GM23338 (cell line): ENCODE measurements at regions not wholly inside any gene's neighbourhood (a gene's known extent, or its start where the extent isn't known, plus 50 kb on each side); places are given as distances from the start of the nearest gene placed in this dataset.

ENCODE experiments used
- ATAC-seq: fragments of 200-7000 bp; cut with Tn5 transposase; 3 replicates; pipeline ENCODE4 v1.9.1; 2020
- DNase-seq: peaks from one replicate; pipeline ENCODE4 v3.0.0-alpha.2; 2015; ENCODE audit warnings: low spot score
- H2AFZ ChIP-seq: fragments of 200-600 bp; sonication (generic); 2 replicates; pipeline ENCODE4 v1.8.0; 2016; ENCODE audit warnings: antibody characterized with exemption, mild to moderate bottlenecking, moderate library complexity
- H3F3A ChIP-seq: fragments of 200-600 bp; sonication (generic); replicated peaks from 2 replicates; pipeline ENCODE4 v1.8.0; 2017; ENCODE audit warnings: antibody characterized with exemption, mixed run types, low read depth
- H3K27ac ChIP-seq: fragments of 200-600 bp; sonication (generic); 2 replicates; pipeline ENCODE4 v1.6.1; 2016; ENCODE audit warnings: low read depth
- H3K27me3 ChIP-seq: fragments of 200-600 bp; sonication (generic); 2 replicates; pipeline ENCODE4 v1.8.0; 2016; ENCODE audit warnings: mild to moderate bottlenecking, mixed run types, moderate library complexity; ENCODE audit not compliant: insufficient read depth
- H3K36me3 ChIP-seq: fragments of 200-600 bp; sonication (generic); 2 replicates; pipeline ENCODE4 v1.8.0; 2016; ENCODE audit warnings: mild to moderate bottlenecking; ENCODE audit not compliant: insufficient read depth
- H3K4me1 ChIP-seq: fragments of 200-600 bp; sonication (generic); 2 replicates; pipeline ENCODE4 v1.8.0; 2016; ENCODE audit warnings: mild to moderate bottlenecking, moderate library complexity; ENCODE audit not compliant: insufficient read depth
- H3K4me2 ChIP-seq: fragments of 200-600 bp; sonication (generic); 2 replicates; pipeline ENCODE4 v1.7.1; 2017; ENCODE audit warnings: mixed run types
- H3K4me3 ChIP-seq: fragments of 200-600 bp; sonication (generic); 2 replicates; pipeline ENCODE4 v1.6.1; 2016; ENCODE audit warnings: mixed run types
- H3K79me2 ChIP-seq: fragments of 200-600 bp; sonication (generic); replicated peaks from 2 replicates; pipeline ENCODE4 v1.8.0; 2017; ENCODE audit warnings: mild to moderate bottlenecking; ENCODE audit not compliant: insufficient read depth
- H3K9me2 ChIP-seq: fragments of 200-600 bp; sonication (generic); 2 replicates; pipeline ENCODE4 v1.8.0; 2017; ENCODE audit not compliant: insufficient read depth
- H4K20me1 ChIP-seq: fragments of 200-600 bp; sonication (generic); replicated peaks from 2 replicates; pipeline ENCODE4 v1.8.0; 2017; ENCODE audit warnings: mild to moderate bottlenecking; ENCODE audit not compliant: insufficient read depth
- H3K27ac Mint-ChIP-seq: 2 replicates; pipeline ENCODE4 v1.8.0; 2020; ENCODE audit warnings: inconsistent platforms, mild to moderate bottlenecking, moderate library complexity, mixed read lengths
- H3K27me3 Mint-ChIP-seq: 3 replicates; pipeline ENCODE4 v1.8.0; 2022; ENCODE audit warnings: low read depth, mild to moderate bottlenecking, moderate library complexity, mixed read lengths, inconsistent platforms; ENCODE audit not compliant: insufficient read depth, poor library complexity
- H3K36me3 Mint-ChIP-seq: 3 replicates; pipeline ENCODE4 v1.8.0; 2021; ENCODE audit warnings: low read depth, mild to moderate bottlenecking, inconsistent platforms, moderate library complexity, mixed read lengths
- H3K4me1 Mint-ChIP-seq: 3 replicates; pipeline ENCODE4 v1.8.0; 2020; ENCODE audit warnings: mild to moderate bottlenecking, inconsistent platforms, mixed read lengths
- H3K4me3 Mint-ChIP-seq: 3 replicates; pipeline ENCODE4 v1.8.0; 2021; ENCODE audit warnings: moderate library complexity, mild to moderate bottlenecking, inconsistent platforms, mixed read lengths
- H3K9me3 Mint-ChIP-seq: 3 replicates; pipeline ENCODE4 v1.8.0; 2020; ENCODE audit warnings: moderate library complexity, mild to moderate bottlenecking, inconsistent platforms, mixed read lengths
- CREB1 ChIP-seq: fragments of 250-450 bp; sonication (Bioruptor Pico); IDR thresholded peaks from 2 replicates; pipeline ENCODE4 v1.5.0; 2020; ENCODE audit warnings: low read depth, mild to moderate bottlenecking, moderate library complexity
- CTCF ChIP-seq, 2 experiments: fragments of 200-600 bp in 1 of 2; sonication (generic) in 1 of 2; conservative IDR thresholded peaks; 2 replicates each; pipeline versions ENCODE4 v1.5.1 to v1.6.1; 2016 to 2017; ENCODE audit warnings: antibody characterized with exemption in 2 of 2, low read depth in 2 of 2, mild to moderate bottlenecking in 2 of 2, moderate library complexity in 1 of 2
- ETS1 ChIP-seq: IDR thresholded peaks from 2 replicates; pipeline ENCODE4 v1.6.1; 2016; ENCODE audit warnings: antibody characterized with exemption
- EZH2phosphoT487 ChIP-seq: fragments of 200-600 bp; sonication (generic); IDR thresholded peaks from one replicate; pipeline ENCODE4 v1.8.1; 2018; ENCODE audit warnings: antibody characterized with exemption; ENCODE audit not compliant: unreplicated experiment
- JUNB ChIP-seq: IDR thresholded peaks from one replicate; pipeline ENCODE4 v1.6.1; 2016; ENCODE audit warnings: antibody characterized with exemption; ENCODE audit not compliant: unreplicated experiment
- NANOG ChIP-seq: IDR thresholded peaks from 2 replicates; pipeline ENCODE4 v1.6.1; 2016; ENCODE audit warnings: antibody characterized with exemption, borderline replicate concordance
- POLR2AphosphoS5 ChIP-seq: IDR thresholded peaks from 2 replicates; pipeline ENCODE4 v1.6.1; 2016; ENCODE audit warnings: antibody characterized with exemption, low read depth
- REST ChIP-seq: IDR thresholded peaks from one replicate; pipeline ENCODE4 v1.6.1; 2018; ENCODE audit warnings: antibody characterized with exemption; ENCODE audit not compliant: unreplicated experiment
- STAT1 ChIP-seq: IDR thresholded peaks from one replicate; pipeline ENCODE4 v1.6.1; 2016; ENCODE audit warnings: antibody characterized with exemption; ENCODE audit not compliant: unreplicated experiment
- ZNF114 ChIP-seq: fragments of 250-450 bp; sonication (Bioruptor Pico); IDR thresholded peaks from 2 replicates; pipeline ENCODE4 v1.5.0; 2020; ENCODE audit warnings: mild to moderate bottlenecking, moderate library complexity
- ZNF331 ChIP-seq: fragments of 250-450 bp; sonication (Bioruptor Pico); IDR thresholded peaks from 2 replicates; pipeline ENCODE4 v1.5.0; 2020; ENCODE audit warnings: low read depth, mild to moderate bottlenecking, moderate library complexity
- TF ChIP-seq, protein P1 (sequence below): fragments of 250-450 bp; sonication (Bioruptor Pico); IDR thresholded peaks from 2 replicates; pipeline ENCODE4 v1.5.0; 2020; ENCODE audit warnings: mild to moderate bottlenecking, moderate library complexity

DNA sequence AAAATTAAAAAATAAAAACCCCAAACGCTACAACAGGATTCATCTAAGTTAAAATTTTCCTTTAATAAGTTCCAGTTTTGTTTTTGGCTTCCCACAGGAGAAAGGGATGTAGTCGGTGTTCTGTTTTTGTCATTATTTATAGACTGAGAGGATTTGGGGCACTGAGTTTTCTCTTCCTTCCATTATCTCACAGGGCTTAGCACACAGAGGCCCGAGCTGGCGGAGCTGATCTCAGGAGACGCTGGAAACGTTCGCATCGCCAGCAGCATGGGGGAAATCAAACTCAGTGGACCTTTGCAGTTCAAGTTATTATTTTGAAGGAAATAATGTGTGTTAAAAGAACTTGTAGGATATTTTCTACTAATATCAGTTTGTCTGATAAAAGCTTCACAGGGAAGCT is 669.7 kb upstream of the SALL3 start (continued):
- no peak for TF ChIP-seq ZNF114

DNA sequence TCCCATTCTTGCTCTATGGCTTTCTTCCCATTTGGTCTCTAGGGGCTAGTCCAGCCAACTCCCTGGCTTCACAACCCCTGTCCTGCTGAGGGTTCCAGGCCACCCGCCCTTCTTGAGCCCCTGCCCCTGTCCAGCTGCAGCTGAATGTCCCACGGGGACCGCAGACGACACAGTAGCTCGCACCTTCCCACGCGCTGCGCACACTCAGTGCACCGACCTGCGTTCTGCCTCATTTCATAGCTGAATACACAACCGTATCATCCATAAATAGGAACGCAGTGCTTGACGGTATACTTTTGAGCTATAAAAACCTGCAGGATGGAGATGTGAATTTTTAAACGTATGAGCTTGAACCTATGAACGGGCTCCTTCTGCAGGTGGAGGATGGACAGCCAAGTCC is 660.4 kb upstream of the SALL3 start:
- H3K36me3 Mint-ChIP-seq: peaks cover 37% of the 10 kb centered on the region
- no peaks in the 10 kb centered on the region for H3K4me1 Mint-ChIP-seq
- H3K27ac ChIP-seq: no peak overlapping the region
- no peak overlapping the region for H3K4me3 Mint-ChIP-seq
- no peaks in the 10 kb centered on the region; the same call in 1 of the 2 replicates for H3K36me3 ChIP-seq
- H3K27ac Mint-ChIP-seq: no peak overlapping the region
- DNase-seq (no peak), ATAC-seq (no peak)
- no peaks in the 10 kb centered on the region for H3K79me2 ChIP-seq
- no peak overlapping the region for H3K4me2 ChIP-seq
- H3K4me1 ChIP-seq: no peaks in the 10 kb centered on the region
- H3F3A ChIP-seq: no peaks in the 10 kb centered on the region
- no peaks in the 10 kb centered on the region for H3K27me3 ChIP-seq
- no peaks in the 10 kb centered on the region for H4K20me1 ChIP-seq
- H2AFZ ChIP-seq: no peak overlapping the region
- no peak for TF ChIP-seq POLR2AphosphoS5
- TF ChIP-seq STAT1: no peak
- no peak for TF ChIP-seq NANOG
- TF ChIP-seq JUNB: no peak
- TF ChIP-seq EZH2phosphoT487: no peak
- no peak for TF ChIP-seq ZNF114
- no peak for TF ChIP-seq REST
- TF ChIP-seq ETS1: no peak
- no peak for TF ChIP-seq ZNF331
- TF ChIP-seq CREB1 (CRISPR knock-in tag): no peak
- TF ChIP-seq CTCF (conservative IDR thresholded peaks at IDR 0.05; ENCODE audit: low read depth in 2 of 2): no peak
- TF ChIP-seq, protein P1, sequence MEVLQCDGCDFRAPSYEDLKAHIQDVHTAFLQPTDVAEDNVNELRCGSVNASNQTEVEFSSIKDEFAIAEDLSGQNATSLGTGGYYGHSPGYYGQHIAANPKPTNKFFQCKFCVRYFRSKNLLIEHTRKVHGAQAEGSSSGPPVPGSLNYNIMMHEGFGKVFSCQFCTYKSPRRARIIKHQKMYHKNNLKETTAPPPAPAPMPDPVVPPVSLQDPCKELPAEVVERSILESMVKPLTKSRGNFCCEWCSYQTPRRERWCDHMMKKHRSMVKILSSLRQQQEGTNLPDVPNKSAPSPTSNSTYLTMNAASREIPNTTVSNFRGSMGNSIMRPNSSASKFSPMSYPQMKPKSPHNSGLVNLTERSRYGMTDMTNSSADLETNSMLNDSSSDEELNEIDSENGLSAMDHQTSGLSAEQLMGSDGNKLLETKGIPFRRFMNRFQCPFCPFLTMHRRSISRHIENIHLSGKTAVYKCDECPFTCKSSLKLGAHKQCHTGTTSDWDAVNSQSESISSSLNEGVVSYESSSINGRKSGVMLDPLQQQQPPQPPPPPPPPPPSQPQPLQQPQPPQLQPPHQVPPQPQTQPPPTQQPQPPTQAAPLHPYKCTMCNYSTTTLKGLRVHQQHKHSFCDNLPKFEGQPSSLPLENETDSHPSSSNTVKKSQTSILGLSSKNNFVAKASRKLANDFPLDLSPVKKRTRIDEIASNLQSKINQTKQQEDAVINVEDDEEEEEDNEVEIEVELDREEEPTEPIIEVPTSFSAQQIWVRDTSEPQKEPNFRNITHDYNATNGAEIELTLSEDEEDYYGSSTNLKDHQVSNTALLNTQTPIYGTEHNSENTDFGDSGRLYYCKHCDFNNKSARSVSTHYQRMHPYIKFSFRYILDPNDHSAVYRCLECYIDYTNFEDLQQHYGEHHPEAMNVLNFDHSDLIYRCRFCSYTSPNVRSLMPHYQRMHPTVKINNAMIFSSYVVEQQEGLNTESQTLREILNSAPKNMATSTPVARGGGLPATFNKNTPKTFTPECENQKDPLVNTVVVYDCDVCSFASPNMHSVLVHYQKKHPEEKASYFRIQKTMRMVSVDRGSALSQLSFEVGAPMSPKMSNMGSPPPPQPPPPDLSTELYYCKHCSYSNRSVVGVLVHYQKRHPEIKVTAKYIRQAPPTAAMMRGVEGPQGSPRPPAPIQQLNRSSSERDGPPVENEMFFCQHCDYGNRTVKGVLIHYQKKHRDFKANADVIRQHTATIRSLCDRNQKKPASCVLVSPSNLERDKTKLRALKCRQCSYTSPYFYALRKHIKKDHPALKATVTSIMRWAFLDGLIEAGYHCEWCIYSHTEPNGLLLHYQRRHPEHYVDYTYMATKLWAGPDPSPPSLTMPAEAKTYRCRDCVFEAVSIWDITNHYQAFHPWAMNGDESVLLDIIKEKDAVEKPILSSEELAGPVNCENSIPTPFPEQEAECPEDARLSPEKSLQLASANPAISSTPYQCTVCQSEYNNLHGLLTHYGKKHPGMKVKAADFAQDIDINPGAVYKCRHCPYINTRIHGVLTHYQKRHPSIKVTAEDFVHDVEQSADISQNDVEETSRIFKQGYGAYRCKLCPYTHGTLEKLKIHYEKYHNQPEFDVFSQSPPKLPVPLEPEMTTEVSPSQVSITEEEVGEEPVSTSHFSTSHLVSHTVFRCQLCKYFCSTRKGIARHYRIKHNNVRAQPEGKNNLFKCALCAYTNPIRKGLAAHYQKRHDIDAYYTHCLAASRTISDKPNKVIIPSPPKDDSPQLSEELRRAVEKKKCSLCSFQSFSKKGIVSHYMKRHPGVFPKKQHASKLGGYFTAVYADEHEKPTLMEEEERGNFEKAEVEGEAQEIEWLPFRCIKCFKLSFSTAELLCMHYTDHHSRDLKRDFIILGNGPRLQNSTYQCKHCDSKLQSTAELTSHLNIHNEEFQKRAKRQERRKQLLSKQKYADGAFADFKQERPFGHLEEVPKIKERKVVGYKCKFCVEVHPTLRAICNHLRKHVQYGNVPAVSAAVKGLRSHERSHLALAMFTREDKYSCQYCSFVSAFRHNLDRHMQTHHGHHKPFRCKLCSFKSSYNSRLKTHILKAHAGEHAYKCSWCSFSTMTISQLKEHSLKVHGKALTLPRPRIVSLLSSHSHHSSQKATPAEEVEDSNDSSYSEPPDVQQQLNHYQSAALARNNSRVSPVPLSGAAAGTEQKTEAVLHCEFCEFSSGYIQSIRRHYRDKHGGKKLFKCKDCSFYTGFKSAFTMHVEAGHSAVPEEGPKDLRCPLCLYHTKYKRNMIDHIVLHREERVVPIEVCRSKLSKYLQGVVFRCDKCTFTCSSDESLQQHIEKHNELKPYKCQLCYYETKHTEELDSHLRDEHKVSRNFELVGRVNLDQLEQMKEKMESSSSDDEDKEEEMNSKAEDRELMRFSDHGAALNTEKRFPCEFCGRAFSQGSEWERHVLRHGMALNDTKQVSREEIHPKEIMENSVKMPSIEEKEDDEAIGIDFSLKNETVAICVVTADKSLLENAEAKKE: no peak
- H3K9me3 Mint-ChIP-seq: peaks cover 96% of the 10 kb centered on the region
- no peak overlapping the region for H3K4me3 ChIP-seq
- peaks cover 4% of the 10 kb centered on the region for H3K27me3 Mint-ChIP-seq
- no peaks in the 10 kb centered on the region for H3K9me2 ChIP-seq
